WTC11 (cell line): ENCODE measurements at regions not wholly inside any gene's neighbourhood (a gene's known extent, or its start where the extent isn't known, plus 50 kb on each side); places are given as distances from the start of the nearest gene placed in this dataset.

Source experiments
- ATAC-seq: fragments of 200-7000 bp; cut with Tn5 transposase; 2 replicates; pipeline ENCODE4 v1.10.0; 2021; ENCODE audit warnings: mild to moderate bottlenecking, moderate library complexity
- CTCF ChIA-PET: fragments of 300-600 bp; sonication (Branson Sonifier 250); formaldehyde crosslinking; loops from one replicate; lab custom pipeline; 2021; ENCODE audit warnings: antibody characterized with exemption; lab: Charles Lee
- POLR2A ChIA-PET: fragments of 350-600 bp; sonication (Branson Sonifier 250); formaldehyde crosslinking; loops from one replicate; lab custom pipeline; 2021; ENCODE audit warnings: antibody characterized with exemption; lab: Charles Lee
- DNase-seq: peaks from one replicate; pipeline ENCODE4 v3.0.0; 2021; ENCODE audit warnings: low spot score
- H3K27ac Mint-ChIP-seq: 2 replicates; pipeline ENCODE4 v1.8.0; 2021; ENCODE audit warnings: mixed read lengths
- H3K27me3 Mint-ChIP-seq: 2 replicates; pipeline ENCODE4 v1.8.0; 2021; ENCODE audit warnings: low read depth, mild to moderate bottlenecking, moderate library complexity, mixed read lengths
- H3K36me3 Mint-ChIP-seq: 2 replicates; pipeline ENCODE4 v1.8.0; 2021; ENCODE audit warnings: mixed read lengths
- H3K4me1 Mint-ChIP-seq: 2 replicates; pipeline ENCODE4 v1.8.0; 2022; ENCODE audit warnings: mixed read lengths
- H3K4me3 Mint-ChIP-seq: 2 replicates; pipeline ENCODE4 v1.8.0; 2021; ENCODE audit warnings: mild to moderate bottlenecking, moderate library complexity, mixed read lengths
- H3K9me3 Mint-ChIP-seq: 2 replicates; pipeline ENCODE4 v1.8.0; 2021; ENCODE audit warnings: mixed read lengths
- AR ChIP-seq: fragments of 250-450 bp; sonication (Bioruptor Pico); IDR thresholded peaks from 2 replicates; pipeline ENCODE4 v1.9.0; 2021; ENCODE audit warnings: mild to moderate bottlenecking
- ERG ChIP-seq: fragments of 250-450 bp; sonication (Bioruptor Pico); IDR thresholded peaks from 2 replicates; pipeline ENCODE4 v1.8.0; 2021; ENCODE audit warnings: mild to moderate bottlenecking
- ETV6 ChIP-seq: sonication (generic); formaldehyde crosslinking; IDR thresholded peaks from 2 replicates; pipeline ENCODE4 v1.8.1; 2022; ENCODE audit warnings: mild to moderate bottlenecking, missing genetic modification reagents
- FOXK1 ChIP-seq: sonication (generic); formaldehyde crosslinking; IDR thresholded peaks from 2 replicates; pipeline ENCODE4 v1.8.0; 2022; ENCODE audit warnings: mild to moderate bottlenecking, moderate library complexity, missing genetic modification reagents
- FOXP4 ChIP-seq: sonication (generic); formaldehyde crosslinking; IDR thresholded peaks from 2 replicates; pipeline ENCODE4 v1.8.0; 2022; ENCODE audit warnings: mild to moderate bottlenecking, missing genetic modification reagents
- GABPB1 ChIP-seq: sonication (generic); formaldehyde crosslinking; IDR thresholded peaks from 2 replicates; pipeline ENCODE4 v1.8.1; 2023; ENCODE audit warnings: mild to moderate bottlenecking, missing genetic modification reagents
- IRF2 ChIP-seq: sonication (generic); formaldehyde crosslinking; IDR thresholded peaks from 2 replicates; pipeline ENCODE4 v1.8.0; 2022; ENCODE audit warnings: low read depth, missing genetic modification reagents, borderline replicate concordance
- MXD4 ChIP-seq: fragments of 250-450 bp; sonication (Bioruptor Pico); IDR thresholded peaks from 2 replicates; pipeline ENCODE4 v1.8.0; 2021; ENCODE audit warnings: mild to moderate bottlenecking, moderate library complexity, borderline replicate concordance
- NFATC4 ChIP-seq: fragments of 250-450 bp; sonication (Bioruptor Pico); IDR thresholded peaks from 2 replicates; pipeline ENCODE4 v1.9.0; 2021; ENCODE audit warnings: mild to moderate bottlenecking
- TCF7 ChIP-seq: sonication (generic); formaldehyde crosslinking; IDR thresholded peaks from 2 replicates; pipeline ENCODE4 v1.8.0; 2022; ENCODE audit warnings: mild to moderate bottlenecking, low read depth, missing genetic modification reagents, moderate library complexity
- TEAD4 ChIP-seq: sonication (generic); formaldehyde crosslinking; IDR thresholded peaks from 2 replicates; pipeline ENCODE4 v1.8.0; 2022; ENCODE audit warnings: mild to moderate bottlenecking, missing genetic modification reagents
- ZNF121 ChIP-seq: sonication (generic); formaldehyde crosslinking; IDR thresholded peaks from 2 replicates; pipeline ENCODE4 v1.8.0; 2023; ENCODE audit warnings: missing genetic modification reagents
- ZNF263 ChIP-seq: sonication (generic); formaldehyde crosslinking; IDR thresholded peaks from 2 replicates; pipeline ENCODE4 v1.8.1; 2022; ENCODE audit warnings: low read depth, mild to moderate bottlenecking, moderate library complexity, missing genetic modification reagents
- ZNF416 ChIP-seq: fragments of 250-450 bp; sonication (Bioruptor Pico); IDR thresholded peaks from 2 replicates; pipeline ENCODE4 v1.9.0; 2021; ENCODE audit warnings: mild to moderate bottlenecking, inconsistent platforms
- ZNF423 ChIP-seq: fragments of 250-450 bp; sonication (Bioruptor Pico); IDR thresholded peaks from 2 replicates; pipeline ENCODE4 v2.1.2; 2022; ENCODE audit warnings: mild to moderate bottlenecking, moderate library complexity
- ZSCAN18 ChIP-seq: fragments of 250-450 bp; sonication (Bioruptor Pico); IDR thresholded peaks from 2 replicates; pipeline ENCODE4 v2.1.2; 2022; ENCODE audit warnings: mild to moderate bottlenecking, moderate library complexity
- TF ChIP-seq, protein P1 (sequence below): sonication (generic); formaldehyde crosslinking; IDR thresholded peaks from 2 replicates; pipeline ENCODE4 v1.8.1; 2022; ENCODE audit warnings: low read depth, mild to moderate bottlenecking, moderate library complexity, missing genetic modification reagents, borderline replicate concordance
- TF ChIP-seq, protein P2 (sequence below): sonication (generic); formaldehyde crosslinking; IDR thresholded peaks from 2 replicates; pipeline ENCODE4 v1.8.0; 2023; ENCODE audit warnings: missing genetic modification reagents, mild to moderate bottlenecking, borderline replicate concordance
- TF ChIP-seq, protein P3 (sequence below): sonication (generic); formaldehyde crosslinking; IDR thresholded peaks from 2 replicates; pipeline ENCODE4 v1.8.1; 2023; ENCODE audit warnings: mild to moderate bottlenecking, missing genetic modification reagents, moderate library complexity
- TF ChIP-seq, protein P4 (sequence below): sonication (generic); formaldehyde crosslinking; IDR thresholded peaks from 2 replicates; pipeline ENCODE4 v1.8.1; 2023; ENCODE audit warnings: mild to moderate bottlenecking, missing genetic modification reagents

DNA sequence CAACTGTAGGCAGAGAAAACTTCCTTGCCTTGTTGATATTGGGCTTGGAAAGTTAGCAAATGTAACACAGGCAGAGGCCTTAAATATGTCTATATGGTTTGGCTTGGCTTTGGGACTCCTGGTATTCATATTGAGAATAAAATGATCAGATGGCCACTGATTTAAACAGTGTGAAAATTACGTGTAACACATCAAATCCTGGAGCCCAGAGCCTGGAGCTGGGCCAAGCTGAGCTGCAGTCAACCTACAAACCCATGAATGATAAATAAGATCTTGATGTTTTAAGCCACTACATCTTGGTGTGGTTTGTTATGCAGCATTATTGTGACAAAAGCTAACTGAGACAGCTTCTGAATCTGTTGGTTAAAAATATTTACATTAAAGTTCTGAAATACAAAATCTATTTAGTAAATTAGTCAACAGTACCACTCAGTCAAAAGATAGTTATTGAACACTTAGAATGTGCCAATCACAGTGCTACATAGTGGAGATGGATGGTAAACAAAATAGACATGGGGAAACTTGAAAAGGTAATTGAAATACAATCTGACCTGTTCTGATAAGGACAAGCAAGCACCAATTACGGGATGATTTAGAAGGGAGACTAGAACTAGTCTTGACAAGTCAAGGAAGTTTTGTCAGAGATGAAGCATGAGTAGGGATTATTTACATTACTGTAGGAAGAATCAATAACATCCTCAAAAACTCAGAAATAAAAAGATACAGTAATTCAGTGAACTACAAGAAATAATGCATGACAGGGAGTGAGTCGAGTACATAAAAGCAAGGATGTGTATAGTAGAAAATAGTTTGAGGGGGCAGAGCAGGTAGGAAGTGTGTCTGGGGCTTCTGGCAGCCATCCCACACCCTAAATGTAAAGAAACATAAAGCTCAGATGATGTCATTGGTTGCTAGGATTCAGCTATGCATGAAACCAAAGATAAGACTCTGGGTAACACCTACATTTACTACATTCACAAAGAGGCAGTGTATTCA lies 157.7 kb downstream of the HNMT start:
- no peak overlapping the region for H3K4me3 Mint-ChIP-seq
- no peak for TF ChIP-seq ZNF423 (CRISPR knock-in tag)
- TF ChIP-seq GABPB1: no peak
- TF ChIP-seq ETV6 (CRISPR knock-in tag): no peak
- TF ChIP-seq, protein P1, sequence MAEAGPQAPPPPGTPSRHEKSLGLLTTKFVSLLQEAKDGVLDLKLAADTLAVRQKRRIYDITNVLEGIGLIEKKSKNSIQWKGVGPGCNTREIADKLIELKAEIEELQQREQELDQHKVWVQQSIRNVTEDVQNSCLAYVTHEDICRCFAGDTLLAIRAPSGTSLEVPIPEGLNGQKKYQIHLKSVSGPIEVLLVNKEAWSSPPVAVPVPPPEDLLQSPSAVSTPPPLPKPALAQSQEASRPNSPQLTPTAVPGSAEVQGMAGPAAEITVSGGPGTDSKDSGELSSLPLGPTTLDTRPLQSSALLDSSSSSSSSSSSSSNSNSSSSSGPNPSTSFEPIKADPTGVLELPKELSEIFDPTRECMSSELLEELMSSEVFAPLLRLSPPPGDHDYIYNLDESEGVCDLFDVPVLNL (CRISPR knock-in tag): no peak
- TF ChIP-seq, protein P2, sequence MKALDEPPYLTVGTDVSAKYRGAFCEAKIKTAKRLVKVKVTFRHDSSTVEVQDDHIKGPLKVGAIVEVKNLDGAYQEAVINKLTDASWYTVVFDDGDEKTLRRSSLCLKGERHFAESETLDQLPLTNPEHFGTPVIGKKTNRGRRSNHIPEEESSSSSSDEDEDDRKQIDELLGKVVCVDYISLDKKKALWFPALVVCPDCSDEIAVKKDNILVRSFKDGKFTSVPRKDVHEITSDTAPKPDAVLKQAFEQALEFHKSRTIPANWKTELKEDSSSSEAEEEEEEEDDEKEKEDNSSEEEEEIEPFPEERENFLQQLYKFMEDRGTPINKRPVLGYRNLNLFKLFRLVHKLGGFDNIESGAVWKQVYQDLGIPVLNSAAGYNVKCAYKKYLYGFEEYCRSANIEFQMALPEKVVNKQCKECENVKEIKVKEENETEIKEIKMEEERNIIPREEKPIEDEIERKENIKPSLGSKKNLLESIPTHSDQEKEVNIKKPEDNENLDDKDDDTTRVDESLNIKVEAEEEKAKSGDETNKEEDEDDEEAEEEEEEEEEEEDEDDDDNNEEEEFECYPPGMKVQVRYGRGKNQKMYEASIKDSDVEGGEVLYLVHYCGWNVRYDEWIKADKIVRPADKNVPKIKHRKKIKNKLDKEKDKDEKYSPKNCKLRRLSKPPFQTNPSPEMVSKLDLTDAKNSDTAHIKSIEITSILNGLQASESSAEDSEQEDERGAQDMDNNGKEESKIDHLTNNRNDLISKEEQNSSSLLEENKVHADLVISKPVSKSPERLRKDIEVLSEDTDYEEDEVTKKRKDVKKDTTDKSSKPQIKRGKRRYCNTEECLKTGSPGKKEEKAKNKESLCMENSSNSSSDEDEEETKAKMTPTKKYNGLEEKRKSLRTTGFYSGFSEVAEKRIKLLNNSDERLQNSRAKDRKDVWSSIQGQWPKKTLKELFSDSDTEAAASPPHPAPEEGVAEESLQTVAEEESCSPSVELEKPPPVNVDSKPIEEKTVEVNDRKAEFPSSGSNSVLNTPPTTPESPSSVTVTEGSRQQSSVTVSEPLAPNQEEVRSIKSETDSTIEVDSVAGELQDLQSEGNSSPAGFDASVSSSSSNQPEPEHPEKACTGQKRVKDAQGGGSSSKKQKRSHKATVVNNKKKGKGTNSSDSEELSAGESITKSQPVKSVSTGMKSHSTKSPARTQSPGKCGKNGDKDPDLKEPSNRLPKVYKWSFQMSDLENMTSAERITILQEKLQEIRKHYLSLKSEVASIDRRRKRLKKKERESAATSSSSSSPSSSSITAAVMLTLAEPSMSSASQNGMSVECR (CRISPR knock-in tag): no peak
- TF ChIP-seq MXD4 (CRISPR knock-in tag): no peak
- TF ChIP-seq ZNF121 (CRISPR knock-in tag): no peak
- no peak for TF ChIP-seq IRF2 (CRISPR knock-in tag)
- TF ChIP-seq FOXK1 (CRISPR knock-in tag): no peak
- no peak for TF ChIP-seq ZNF416 (CRISPR knock-in tag)
- no peak for TF ChIP-seq TEAD4
- TF ChIP-seq, protein P3, sequence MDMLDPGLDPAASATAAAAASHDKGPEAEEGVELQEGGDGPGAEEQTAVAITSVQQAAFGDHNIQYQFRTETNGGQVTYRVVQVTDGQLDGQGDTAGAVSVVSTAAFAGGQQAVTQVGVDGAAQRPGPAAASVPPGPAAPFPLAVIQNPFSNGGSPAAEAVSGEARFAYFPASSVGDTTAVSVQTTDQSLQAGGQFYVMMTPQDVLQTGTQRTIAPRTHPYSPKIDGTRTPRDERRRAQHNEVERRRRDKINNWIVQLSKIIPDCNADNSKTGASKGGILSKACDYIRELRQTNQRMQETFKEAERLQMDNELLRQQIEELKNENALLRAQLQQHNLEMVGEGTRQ: no peak
- no peak for TF ChIP-seq TCF7 (CRISPR knock-in tag)
- no peak for TF ChIP-seq FOXP4
- no peak for TF ChIP-seq NFATC4
- TF ChIP-seq AR (CRISPR knock-in tag): no peak
- TF ChIP-seq ZNF263 (CRISPR knock-in tag): no peak
- TF ChIP-seq ZSCAN18 (CRISPR knock-in tag): no peak
- TF ChIP-seq, protein P4, sequence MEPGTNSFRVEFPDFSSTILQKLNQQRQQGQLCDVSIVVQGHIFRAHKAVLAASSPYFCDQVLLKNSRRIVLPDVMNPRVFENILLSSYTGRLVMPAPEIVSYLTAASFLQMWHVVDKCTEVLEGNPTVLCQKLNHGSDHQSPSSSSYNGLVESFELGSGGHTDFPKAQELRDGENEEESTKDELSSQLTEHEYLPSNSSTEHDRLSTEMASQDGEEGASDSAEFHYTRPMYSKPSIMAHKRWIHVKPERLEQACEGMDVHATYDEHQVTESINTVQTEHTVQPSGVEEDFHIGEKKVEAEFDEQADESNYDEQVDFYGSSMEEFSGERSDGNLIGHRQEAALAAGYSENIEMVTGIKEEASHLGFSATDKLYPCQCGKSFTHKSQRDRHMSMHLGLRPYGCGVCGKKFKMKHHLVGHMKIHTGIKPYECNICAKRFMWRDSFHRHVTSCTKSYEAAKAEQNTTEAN (CRISPR knock-in tag): no peak
- TF ChIP-seq ERG (CRISPR knock-in tag): no peak
- TF ChIP-seq, all 79 proteins: peak for 0
- Mint-ChIP-seq H3K36me3 (no peaks in the 10 kb centered on the region), H3K4me1 (peaks cover 17% of the 10 kb centered on the region), H3K9me3 (no peaks in the 10 kb centered on the region), H3K27me3 (no peaks in the 10 kb centered on the region), H3K27ac (no peak overlapping the region)
- POLR2A ChIA-PET: no interaction called here
- CTCF ChIA-PET: no interaction called here
- ATAC-seq (no peak), DNase-seq (no peak)
